PC-3 (cell line): ENCODE measurements at regions not wholly inside any gene's neighbourhood (a gene's known extent, or its start where the extent isn't known, plus 50 kb on each side); places are given as distances from the start of the nearest gene placed in this dataset.

ENCODE experiments used
- ATAC-seq: fragments of 200-7000 bp; cut with Tn5 transposase; 2 replicates; pipeline ENCODE4 v1.9.1; 2020; ENCODE audit warnings: mild to moderate bottlenecking, moderate library complexity
- BruUV-seq: library from RNA; stranded (reverse); fragments of 400-500 nt; replicated peaks from 2 replicates; lab custom pipeline; 2021; lab: Mats Ljungman, UMichigan
- CTCF ChIA-PET: fragments of 300-600 bp; sonication (Branson Sonifier 250); formaldehyde crosslinking; loops from one replicate; lab custom pipeline; 2022; ENCODE audit warnings: antibody characterized with exemption; lab: Charles Lee
- POLR2A ChIA-PET: fragments of 300-600 bp; sonication (Branson Sonifier 250); formaldehyde crosslinking; loops from one replicate; lab custom pipeline; 2022; ENCODE audit warnings: antibody characterized with exemption; ENCODE audit not compliant: unreplicated experiment; lab: Charles Lee
- DNase-seq: peaks from one replicate; pipeline ENCODE4 v3.0.0-alpha.2; 2015
- H2AFZ ChIP-seq: fragments of 300-600 bp; sonication (generic); 2 replicates; pipeline ENCODE4 v1.6.0; 2016; ENCODE audit warnings: antibody characterized with exemption, low read length
- H3F3A ChIP-seq: fragments of 300-600 bp; sonication (generic); one replicate; pipeline ENCODE4 v1.6.0; 2017; ENCODE audit warnings: antibody characterized with exemption, low read length, control low read depth, mild to moderate bottlenecking; ENCODE audit not compliant: unreplicated experiment
- H3K27ac ChIP-seq: fragments of 300-600 bp; sonication (generic); 2 replicates; pipeline ENCODE4 v1.5.1; 2016; ENCODE audit warnings: mild to moderate bottlenecking, low read length
- H3K27me3 ChIP-seq: fragments of 300-600 bp; sonication (generic); 2 replicates; pipeline ENCODE4 v1.6.1; 2016; ENCODE audit warnings: low read length, mixed read lengths
- H3K36me3 ChIP-seq: fragments of 300-600 bp; sonication (generic); 2 replicates; pipeline ENCODE4 v1.6.1; 2016; ENCODE audit warnings: low read depth, mixed run types, low read length, mixed read lengths
- H3K4me1 ChIP-seq: fragments of 300-600 bp; sonication (generic); 2 replicates; pipeline ENCODE4 v1.5.1; 2016; ENCODE audit warnings: low read length; ENCODE audit not compliant: insufficient read depth
- H3K4me2 ChIP-seq: fragments of 300-600 bp; sonication (generic); 2 replicates; pipeline ENCODE4 v1.6.0; 2016; ENCODE audit warnings: low read length
- H3K4me3 ChIP-seq: fragments of 300-600 bp; sonication (generic); 2 replicates; pipeline ENCODE4 v1.5.1; 2016; ENCODE audit warnings: mild to moderate bottlenecking, low read length, mixed read lengths
- H3K79me2 ChIP-seq: fragments of 300-600 bp; sonication (generic); 2 replicates; pipeline ENCODE4 v1.6.1; 2017; ENCODE audit warnings: low read length, mixed read lengths
- H3K9ac ChIP-seq: fragments of 300-600 bp; sonication (generic); 2 replicates; pipeline ENCODE4 v1.6.0; 2016; ENCODE audit warnings: mild to moderate bottlenecking, low read length
- H3K9me2 ChIP-seq: fragments of 300-600 bp; sonication (generic); replicated peaks from 2 replicates; pipeline ENCODE4 v1.6.1; 2016; ENCODE audit warnings: mixed run types, low read length, mixed read lengths
- H3K9me3 ChIP-seq: fragments of 300-600 bp; sonication (generic); 2 replicates; pipeline ENCODE4 v1.6.1; 2016; ENCODE audit warnings: low read length, mixed read lengths
- H4K20me1 ChIP-seq: fragments of 300-600 bp; sonication (generic); 2 replicates; pipeline ENCODE4 v1.6.1; 2016; ENCODE audit warnings: low read length, mixed read lengths
- EZH2 ChIP-seq: fragments of 300-600 bp; sonication (generic); IDR thresholded peaks from one replicate; pipeline ENCODE4 v1.6.1; 2017; ENCODE audit warnings: antibody characterized with exemption, mild to moderate bottlenecking, low read length; ENCODE audit not compliant: unreplicated experiment
- EZH2phosphoT487 ChIP-seq: fragments of 300-600 bp; sonication (generic); IDR thresholded peaks from 2 replicates; pipeline ENCODE4 v1.6.1; 2018; ENCODE audit warnings: mild to moderate bottlenecking, antibody characterized with exemption, low read length, borderline replicate concordance
- intact Hi-C: fragments of 100-400 bp; cut with micrococcal nuclease; formaldehyde crosslinking; loops from 2 replicates; pipeline ENCODE4 v1.9.0; 2023
- TF ChIP-seq, protein P1 (sequence below): fragments of 300-600 bp; sonication (generic); conservative IDR thresholded peaks from 2 replicates; pipeline ENCODE4 v1.5.1; 2017; ENCODE audit warnings: antibody characterized with exemption, low read depth, mild to moderate bottlenecking, low read length

DNA sequence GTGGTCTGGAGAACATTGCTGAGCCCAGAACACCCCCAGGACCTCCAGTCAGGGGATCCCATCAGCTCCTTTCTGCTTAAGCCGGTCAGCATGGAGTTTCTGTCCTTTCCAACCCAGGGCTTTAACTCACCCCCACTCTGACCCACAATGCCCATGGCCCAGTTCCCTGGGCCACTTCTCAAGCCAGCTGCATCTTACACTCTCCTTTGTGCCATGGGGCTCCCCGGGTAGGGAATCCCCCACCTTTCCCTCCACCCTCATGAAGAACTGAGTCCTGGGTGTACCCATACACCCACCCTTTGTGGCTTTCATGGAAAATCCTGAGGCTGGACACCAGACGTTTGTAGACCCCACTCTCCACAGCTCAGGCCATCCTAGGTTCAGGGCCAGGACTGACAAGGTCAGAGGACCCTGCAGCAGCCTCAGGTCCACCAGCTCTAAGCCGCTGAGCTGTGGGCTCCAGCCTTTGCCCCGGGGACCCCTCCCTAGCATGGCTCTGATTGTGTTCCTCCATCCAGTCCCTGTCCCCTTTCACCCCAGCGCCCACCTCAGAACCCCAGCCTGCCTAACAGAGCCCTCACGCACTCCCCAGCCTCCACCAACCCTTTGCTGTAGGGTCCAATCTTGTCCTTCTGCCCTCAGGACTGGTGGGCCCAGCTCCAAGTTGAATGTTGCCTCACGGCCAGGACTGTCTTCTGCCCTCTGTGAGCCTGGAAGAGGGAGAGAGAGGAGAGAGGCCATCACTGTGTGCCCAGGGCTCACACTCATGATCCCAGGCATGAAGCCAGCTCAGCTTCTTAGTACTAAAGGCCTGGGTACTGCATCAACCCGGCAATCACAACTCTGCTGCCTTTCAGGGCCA lies 394.8 kb downstream of the MATN1 start:
- no peak for DNase-seq
- intact Hi-C loops = no loop called here
- Histone ChIP-seq H3K36me3 (no peaks in the 10 kb centered on the region), H3K27ac (no peak overlapping the region), H3F3A (no peaks in the 10 kb centered on the region), H3K79me2 (no peaks in the 10 kb centered on the region), H2AFZ (no peak overlapping the region), H3K4me3 (no peak overlapping the region), H3K4me2 (no peak overlapping the region), H3K9me2 (no peaks in the 10 kb centered on the region), H4K20me1 (no peaks in the 10 kb centered on the region), H3K4me1 (no peaks in the 10 kb centered on the region), H3K9me3 (no peaks in the 10 kb centered on the region), H3K9ac (no peak overlapping the region), H3K27me3 (peaks cover 24% of the 10 kb centered on the region)
- BruUV-seq = no TSS peak
- ChIA-PET CTCF (no interaction called here), POLR2A (no interaction called here)
- ATAC-seq = no peak
- TF ChIP-seq, protein P1, sequence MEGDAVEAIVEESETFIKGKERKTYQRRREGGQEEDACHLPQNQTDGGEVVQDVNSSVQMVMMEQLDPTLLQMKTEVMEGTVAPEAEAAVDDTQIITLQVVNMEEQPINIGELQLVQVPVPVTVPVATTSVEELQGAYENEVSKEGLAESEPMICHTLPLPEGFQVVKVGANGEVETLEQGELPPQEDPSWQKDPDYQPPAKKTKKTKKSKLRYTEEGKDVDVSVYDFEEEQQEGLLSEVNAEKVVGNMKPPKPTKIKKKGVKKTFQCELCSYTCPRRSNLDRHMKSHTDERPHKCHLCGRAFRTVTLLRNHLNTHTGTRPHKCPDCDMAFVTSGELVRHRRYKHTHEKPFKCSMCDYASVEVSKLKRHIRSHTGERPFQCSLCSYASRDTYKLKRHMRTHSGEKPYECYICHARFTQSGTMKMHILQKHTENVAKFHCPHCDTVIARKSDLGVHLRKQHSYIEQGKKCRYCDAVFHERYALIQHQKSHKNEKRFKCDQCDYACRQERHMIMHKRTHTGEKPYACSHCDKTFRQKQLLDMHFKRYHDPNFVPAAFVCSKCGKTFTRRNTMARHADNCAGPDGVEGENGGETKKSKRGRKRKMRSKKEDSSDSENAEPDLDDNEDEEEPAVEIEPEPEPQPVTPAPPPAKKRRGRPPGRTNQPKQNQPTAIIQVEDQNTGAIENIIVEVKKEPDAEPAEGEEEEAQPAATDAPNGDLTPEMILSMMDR = no peak
- TF ChIP-seq EZH2phosphoT487 (no peak), EZH2 (no peak)

DNA sequence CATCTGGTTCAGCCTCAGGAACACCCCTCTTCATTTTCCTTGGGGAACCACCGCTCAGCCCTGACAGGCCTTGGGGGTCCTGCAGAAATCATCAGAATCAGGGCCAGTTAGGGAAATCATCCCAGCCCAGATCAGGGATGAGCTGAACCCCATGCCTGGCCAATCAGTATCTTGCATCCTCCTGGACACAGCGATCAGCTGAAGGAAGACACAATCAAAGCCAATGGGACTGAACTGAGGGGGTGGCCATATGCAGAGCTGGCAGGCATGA lies 395.4 kb downstream of the MATN1 start:
- no peak for TF ChIP-seq EZH2
- TF ChIP-seq, protein P1 = no peak
- TF ChIP-seq EZH2phosphoT487 = no peak
- no TSS peak for BruUV-seq
- Histone ChIP-seq H3K36me3 (no peaks in the 10 kb centered on the region), H3F3A (no peaks in the 10 kb centered on the region), H3K27ac (no peak overlapping the region), H3K4me3 (no peak overlapping the region), H3K27me3 (peaks cover 24% of the 10 kb centered on the region), H3K4me2 (no peak overlapping the region), H3K79me2 (no peaks in the 10 kb centered on the region), H3K4me1 (no peaks in the 10 kb centered on the region), H3K9me3 (no peaks in the 10 kb centered on the region), H4K20me1 (no peaks in the 10 kb centered on the region), H3K9ac (no peak overlapping the region), H3K9me2 (no peaks in the 10 kb centered on the region), H2AFZ (no peak overlapping the region)
- CTCF ChIA-PET = no interaction called here
- intact Hi-C loops = no loop called here
- no peak for ATAC-seq
- no peak for DNase-seq
- POLR2A ChIA-PET = no interaction called here

DNA sequence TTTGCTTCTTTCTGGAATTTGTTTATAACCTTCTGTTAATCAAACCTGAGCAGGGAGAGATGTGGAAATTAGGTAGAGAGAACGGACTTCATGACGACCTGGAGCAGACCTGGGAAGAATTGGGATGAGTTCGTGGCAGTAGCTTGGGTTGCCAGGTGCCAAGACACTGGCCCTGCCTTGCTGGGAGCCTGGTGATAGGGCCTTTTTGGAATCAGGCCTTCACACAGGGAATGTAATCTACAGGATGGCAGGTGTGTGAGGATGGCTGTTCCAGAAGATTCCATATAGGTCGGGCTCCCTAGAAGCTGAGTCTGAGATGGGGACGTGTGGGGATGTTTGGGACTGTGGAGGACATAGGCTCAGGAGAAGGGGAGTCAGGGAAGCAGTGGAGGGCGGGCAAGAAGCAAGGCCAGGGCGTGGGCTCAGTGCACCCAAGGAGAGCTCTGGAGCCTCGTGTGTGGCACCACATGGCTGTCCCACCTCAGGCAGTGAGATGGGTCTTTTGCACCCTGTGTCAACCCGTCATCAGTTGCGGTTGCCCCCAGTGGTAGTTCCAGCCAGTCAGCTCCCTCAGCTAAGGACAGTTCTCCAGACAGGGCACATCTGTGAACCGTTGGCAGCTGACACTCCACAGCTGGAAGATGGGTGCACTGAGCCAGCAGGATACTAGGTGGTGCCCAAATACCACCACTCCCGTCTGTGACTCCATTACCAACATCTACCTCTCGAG lies 395.9 kb downstream of the MATN1 start:
- H3F3A ChIP-seq = no peaks in the 10 kb centered on the region

More for the DNA sequence above, 395.9 kb downstream of the MATN1 start:
- Histone ChIP-seq H2AFZ (no peak overlapping the region), H4K20me1 (no peaks in the 10 kb centered on the region), H3K79me2 (no peaks in the 10 kb centered on the region), H3K27ac (no peak overlapping the region), H3K9me3 (no peaks in the 10 kb centered on the region), H3K9ac (no peak overlapping the region), H3K9me2 (no peaks in the 10 kb centered on the region), H3K4me3 (no peak overlapping the region), H3K36me3 (no peaks in the 10 kb centered on the region), H3K4me1 (no peaks in the 10 kb centered on the region), H3K4me2 (no peak overlapping the region), H3K27me3 (peaks cover 24% of the 10 kb centered on the region)
- BruUV-seq = no TSS peak
- TF ChIP-seq, protein P1 = no peak
- TF ChIP-seq EZH2phosphoT487 (no peak), EZH2 (no peak)
- ChIA-PET CTCF (no interaction called here), POLR2A (no interaction called here)
- DNase-seq = no peak
- intact Hi-C loops = no loop called here
- ATAC-seq = no peak
